Tibial artery (tissue), 4 donors: ENCODE measurements at regions not wholly inside any gene's neighbourhood (a gene's known extent, or its start where the extent isn't known, plus 50 kb on each side); places are given as distances from the start of the nearest gene placed in this dataset.
"Not testable (repeated sequence)": the region's sequence is repeated elsewhere in the genome, so short reads cannot be mapped to it uniquely, and the experiment has no call there.

Experiments used
- DNase-seq, 2 donors: peaks; one replicate each; pipeline ENCODE4 v3.0.0-alpha.2; 2019
- H3K27ac ChIP-seq, 2 donors: fragments of 200-600 bp; sonication (generic) in 1 of 2; 1 replicate in 1 of 2; 2 replicates in 1 of 2; pipeline ENCODE4 v1.5.1; 2018 to 2019; ENCODE audit warnings: mild to moderate bottlenecking in 1 of 2
- H3K27me3 ChIP-seq, 2 donors: fragments of 200-600 bp; sonication (generic) in 1 of 2; one replicate each; pipeline versions ENCODE4 v1.5.1 to v1.6.0; 2016 to 2019
- H3K36me3 ChIP-seq, 3 donors: fragments of 200-600 bp; sonication (generic) in 2 of 3; one replicate each; pipeline ENCODE4 v1.5.1; 2016 to 2019; ENCODE audit warnings: mild to moderate bottlenecking in 2 of 3
- H3K4me1 ChIP-seq, 4 donors: fragments of 200-600 bp; sonication (generic) in 2 of 4; 1 replicate in 3 of 4; 2 replicates in 1 of 4; pipeline ENCODE4 v1.5.1; 2016 to 2019
- H3K4me3 ChIP-seq, 2 donors: fragments of 200-600 bp; sonication (generic) in 1 of 2; 1 replicate in 1 of 2; 2 replicates in 1 of 2; pipeline ENCODE4 v1.5.1; 2018 to 2019; ENCODE audit warnings: mild to moderate bottlenecking in 2 of 2
- H3K9me3 ChIP-seq, 3 donors: fragments of 200-600 bp; sonication (generic) in 1 of 3; one replicate each; pipeline ENCODE4 v1.5.1; 2016 to 2019
- intact Hi-C: fragments of 100-400 bp; cut with DNase I; formaldehyde crosslinking; loops from one replicate; pipeline ENCODE4 v1.15.0; 2023; ENCODE audit warnings: low total_unique reads
- TF ChIP-seq, protein P1 (sequence below), 2 experiments: fragments of 200-600 bp in 1 of 2; fragments of 450-650 bp in 1 of 2; IDR thresholded peaks; one replicate each; pipeline ENCODE4 v1.5.1; 2017 to 2019; ENCODE audit warnings: antibody characterized with exemption in 2 of 2, mild to moderate bottlenecking in 1 of 2, moderate library complexity in 1 of 2

DNA sequence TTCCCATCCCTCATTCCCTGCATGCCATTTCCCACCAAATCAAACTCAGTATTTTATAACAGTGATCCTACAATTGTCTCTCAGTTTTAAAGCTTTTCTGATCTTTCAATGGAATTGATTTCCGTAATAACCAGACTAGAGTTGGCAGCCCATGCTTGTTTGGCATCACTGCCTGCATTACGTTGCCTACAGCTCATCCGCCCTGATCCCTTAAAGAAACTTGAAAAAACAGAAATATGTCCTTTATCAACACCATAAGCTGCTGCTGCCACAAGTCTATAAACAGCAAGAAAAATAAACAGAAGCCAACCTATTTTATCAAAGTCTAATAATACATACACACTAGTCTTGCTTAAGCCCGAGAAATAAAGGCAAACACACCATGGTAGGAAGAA, 331.0 kb downstream of the METTL4 start:
- DNase-seq: no peak
- no peak overlapping the region for H3K4me3 ChIP-seq
- no peak overlapping the region for H3K27ac ChIP-seq
- no peaks in the 10 kb centered on the region for H3K36me3 ChIP-seq
- H3K27me3 ChIP-seq: no peaks in the 10 kb centered on the region
- H3K9me3 ChIP-seq: no peaks in the 10 kb centered on the region
- intact Hi-C loops: no loop called here
- no peaks in the 10 kb centered on the region for H3K4me1 ChIP-seq
- TF ChIP-seq, protein P1, sequence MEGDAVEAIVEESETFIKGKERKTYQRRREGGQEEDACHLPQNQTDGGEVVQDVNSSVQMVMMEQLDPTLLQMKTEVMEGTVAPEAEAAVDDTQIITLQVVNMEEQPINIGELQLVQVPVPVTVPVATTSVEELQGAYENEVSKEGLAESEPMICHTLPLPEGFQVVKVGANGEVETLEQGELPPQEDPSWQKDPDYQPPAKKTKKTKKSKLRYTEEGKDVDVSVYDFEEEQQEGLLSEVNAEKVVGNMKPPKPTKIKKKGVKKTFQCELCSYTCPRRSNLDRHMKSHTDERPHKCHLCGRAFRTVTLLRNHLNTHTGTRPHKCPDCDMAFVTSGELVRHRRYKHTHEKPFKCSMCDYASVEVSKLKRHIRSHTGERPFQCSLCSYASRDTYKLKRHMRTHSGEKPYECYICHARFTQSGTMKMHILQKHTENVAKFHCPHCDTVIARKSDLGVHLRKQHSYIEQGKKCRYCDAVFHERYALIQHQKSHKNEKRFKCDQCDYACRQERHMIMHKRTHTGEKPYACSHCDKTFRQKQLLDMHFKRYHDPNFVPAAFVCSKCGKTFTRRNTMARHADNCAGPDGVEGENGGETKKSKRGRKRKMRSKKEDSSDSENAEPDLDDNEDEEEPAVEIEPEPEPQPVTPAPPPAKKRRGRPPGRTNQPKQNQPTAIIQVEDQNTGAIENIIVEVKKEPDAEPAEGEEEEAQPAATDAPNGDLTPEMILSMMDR (IDR thresholded peaks at IDR 0.05): no peak

DNA sequence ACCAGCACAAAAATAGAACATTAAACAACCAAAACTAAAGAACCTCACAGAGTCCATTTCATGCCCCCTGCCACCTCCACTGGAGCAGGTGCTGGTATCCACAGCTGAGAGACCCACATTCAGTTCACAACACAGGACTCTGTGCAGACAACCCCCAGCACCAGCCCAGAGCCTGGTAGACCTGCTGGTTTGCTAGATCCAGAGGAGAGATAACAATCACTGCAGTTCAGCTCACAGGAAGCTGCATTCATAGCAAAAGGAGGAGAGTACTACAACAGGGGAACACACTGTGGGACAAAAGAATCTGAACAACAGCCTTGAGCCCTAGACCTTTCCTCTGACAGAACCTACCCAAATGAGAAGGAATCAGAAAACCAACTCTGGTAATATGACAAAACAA, 326.7 kb downstream of the METTL4 start:
- no peaks in the 10 kb centered on the region for H3K4me1 ChIP-seq
- no peak overlapping the region for H3K4me3 ChIP-seq
- no peak overlapping the region for H3K27ac ChIP-seq
- intact Hi-C loops: no loop called here
- no peaks in the 10 kb centered on the region for H3K9me3 ChIP-seq
- no peaks in the 10 kb centered on the region for H3K36me3 ChIP-seq
- no peaks in the 10 kb centered on the region for H3K27me3 ChIP-seq
- TF ChIP-seq, protein P1 (IDR thresholded peaks at IDR 0.05): no peak
- DNase-seq: no peak

DNA sequence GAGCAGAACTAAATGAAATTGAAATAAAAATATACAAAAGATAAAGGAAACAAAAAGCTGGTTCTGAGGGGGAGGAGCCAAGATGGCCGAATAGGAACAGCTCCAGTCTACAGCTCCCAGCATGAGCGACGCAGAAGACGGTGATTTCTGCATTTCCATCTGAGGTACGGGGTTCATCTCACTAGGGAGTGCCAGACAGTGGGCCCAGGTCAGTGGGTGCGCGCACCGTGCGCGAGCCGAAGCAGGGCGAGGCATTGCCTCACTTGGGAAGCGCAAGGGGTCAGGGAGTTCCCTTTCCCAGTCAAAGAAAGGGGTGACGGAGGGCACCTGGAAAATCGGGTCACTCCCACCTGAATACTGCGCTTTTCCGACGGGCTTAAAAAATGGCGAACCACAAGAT, 324.2 kb downstream of the METTL4 start:
- H3K4me1 ChIP-seq, H3K9me3 ChIP-seq, H3K27ac ChIP-seq, H3K4me3 ChIP-seq, intact Hi-C loops, H3K27me3 ChIP-seq, DNase-seq, H3K36me3 ChIP-seq: not testable (repeated sequence)

DNA sequence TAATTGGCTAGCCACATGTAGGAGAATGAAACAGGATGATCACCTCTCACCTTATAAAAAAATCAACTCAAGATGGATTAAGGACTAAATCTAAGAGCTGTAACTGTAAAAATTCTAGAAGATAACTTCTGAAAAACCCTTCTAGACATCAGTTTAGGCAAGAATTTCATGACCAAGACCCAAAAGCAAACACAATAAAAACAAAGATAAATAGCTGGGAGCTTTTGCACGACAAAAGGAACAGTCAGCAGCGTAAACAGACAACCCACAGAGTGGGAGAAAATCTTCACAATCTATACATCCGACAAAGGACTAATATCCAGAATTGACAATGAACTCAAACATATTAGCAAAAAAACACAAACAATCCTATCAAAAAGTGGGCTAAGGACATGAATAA, 316.3 kb downstream of the METTL4 start:
- no peaks in the 10 kb centered on the region for H3K4me1 ChIP-seq
- H3K9me3 ChIP-seq: no peaks in the 10 kb centered on the region
- intact Hi-C loops: no loop called here
- H3K36me3 ChIP-seq: no peaks in the 10 kb centered on the region
- H3K4me3 ChIP-seq: no peak overlapping the region
- TF ChIP-seq, protein P1 (IDR thresholded peaks at IDR 0.05): no peak
- H3K27ac ChIP-seq: no peak overlapping the region
- H3K27me3 ChIP-seq: no peaks in the 10 kb centered on the region
- no peak for DNase-seq

DNA sequence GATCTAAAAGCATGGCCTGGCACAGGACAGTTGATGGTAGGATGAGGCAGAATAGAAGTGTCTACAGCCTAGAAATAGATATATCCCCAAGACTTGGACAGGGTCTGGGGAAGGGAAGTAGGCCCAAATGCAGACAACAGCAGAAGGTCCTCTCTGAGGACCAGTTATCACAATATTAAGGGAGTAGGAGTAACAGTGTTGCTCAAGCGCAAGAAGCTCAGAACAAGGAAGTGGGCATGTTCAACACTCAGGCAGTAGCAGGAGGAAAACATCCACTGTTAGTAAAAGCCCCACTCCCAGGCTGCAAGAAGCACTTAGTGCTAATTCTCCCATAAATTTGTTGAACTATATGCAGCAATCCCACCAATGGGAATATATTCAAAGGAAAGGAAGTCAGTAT, 314.7 kb downstream of the METTL4 start:
- Histone ChIP-seq H3K36me3 (no peaks in the 10 kb centered on the region), H3K4me1 (no peaks in the 10 kb centered on the region), H3K27me3 (no peaks in the 10 kb centered on the region), H3K27ac (no peak overlapping the region), H3K9me3 (no peaks in the 10 kb centered on the region), H3K4me3 (no peak overlapping the region)
- TF ChIP-seq, protein P1 (IDR thresholded peaks at IDR 0.05): no peak
- intact Hi-C loops: no loop called here
- no peak for DNase-seq

DNA sequence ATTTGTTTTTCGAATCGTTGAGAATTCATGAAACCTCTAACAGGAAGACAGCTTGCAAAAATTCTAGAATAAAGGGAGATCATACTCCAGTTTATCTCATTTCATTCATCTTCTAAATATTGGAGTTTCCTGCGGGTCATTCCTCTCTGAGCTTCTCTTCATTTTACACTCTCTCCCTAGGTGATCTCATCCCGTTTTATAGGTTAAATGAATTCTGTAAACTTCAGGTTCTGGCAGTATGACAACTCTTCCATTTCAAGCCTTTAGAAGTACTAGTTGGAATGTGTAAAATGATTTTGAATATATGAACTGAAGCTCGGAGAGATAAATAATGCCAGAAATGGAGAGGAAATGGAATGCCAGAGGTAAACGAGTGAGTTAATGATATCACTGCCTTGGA, 312.4 kb downstream of the METTL4 start:
- Histone ChIP-seq H3K36me3 (no peaks in the 10 kb centered on the region), H3K9me3 (no peaks in the 10 kb centered on the region), H3K27me3 (no peaks in the 10 kb centered on the region), H3K27ac (no peak overlapping the region), H3K4me3 (no peak overlapping the region), H3K4me1 (no peaks in the 10 kb centered on the region)
- intact Hi-C loops: no loop called here
- no peak for DNase-seq
- TF ChIP-seq, protein P1 (IDR thresholded peaks at IDR 0.05): no peak
